Transverse colon (tissue), 4 donors: ENCODE measurements at regions not wholly inside any gene's neighbourhood (a gene's known extent, or its start where the extent isn't known, plus 50 kb on each side); places are given as distances from the start of the nearest gene placed in this dataset.
A peak's percentile ranks its signal among the peaks of the same experiment; 100 is the strongest.

Experiments
- EP300 ChIP-seq: sonication (generic); formaldehyde crosslinking; IDR thresholded peaks from one replicate; pipeline ENCODE4 v1.6.1; 2017; ENCODE audit warnings: antibody characterized with exemption, low read depth
- POLR2A ChIP-seq: fragments of 450-650 bp; IDR thresholded peaks from one replicate; pipeline ENCODE4 v1.6.1; 2016; ENCODE audit warnings: antibody characterized with exemption, mild to moderate bottlenecking, moderate library complexity
- POLR2AphosphoS5 ChIP-seq, 3 donors: sonication (generic); formaldehyde crosslinking; IDR thresholded peaks; one replicate each; pipeline ENCODE4 v1.6.1; 2016; ENCODE audit warnings: antibody characterized with exemption in 3 of 3
- TF ChIP-seq, protein P1 (sequence below), 5 experiments: fragments of 200-600 bp in 3 of 5; fragments of 450-650 bp in 2 of 5; sonication (generic) in 3 of 5; IDR thresholded peaks; 1 replicate in 2 of 5; 2 replicates in 3 of 5; pipeline ENCODE4 v1.5.1; 2016 to 2017; ENCODE audit warnings: antibody characterized with exemption in 5 of 5, inconsistent platforms in 3 of 5, mild to moderate bottlenecking in 2 of 5, moderate library complexity in 1 of 5

- TF ChIP-seq EP300, result no peak
- TF ChIP-seq, protein P1, sequence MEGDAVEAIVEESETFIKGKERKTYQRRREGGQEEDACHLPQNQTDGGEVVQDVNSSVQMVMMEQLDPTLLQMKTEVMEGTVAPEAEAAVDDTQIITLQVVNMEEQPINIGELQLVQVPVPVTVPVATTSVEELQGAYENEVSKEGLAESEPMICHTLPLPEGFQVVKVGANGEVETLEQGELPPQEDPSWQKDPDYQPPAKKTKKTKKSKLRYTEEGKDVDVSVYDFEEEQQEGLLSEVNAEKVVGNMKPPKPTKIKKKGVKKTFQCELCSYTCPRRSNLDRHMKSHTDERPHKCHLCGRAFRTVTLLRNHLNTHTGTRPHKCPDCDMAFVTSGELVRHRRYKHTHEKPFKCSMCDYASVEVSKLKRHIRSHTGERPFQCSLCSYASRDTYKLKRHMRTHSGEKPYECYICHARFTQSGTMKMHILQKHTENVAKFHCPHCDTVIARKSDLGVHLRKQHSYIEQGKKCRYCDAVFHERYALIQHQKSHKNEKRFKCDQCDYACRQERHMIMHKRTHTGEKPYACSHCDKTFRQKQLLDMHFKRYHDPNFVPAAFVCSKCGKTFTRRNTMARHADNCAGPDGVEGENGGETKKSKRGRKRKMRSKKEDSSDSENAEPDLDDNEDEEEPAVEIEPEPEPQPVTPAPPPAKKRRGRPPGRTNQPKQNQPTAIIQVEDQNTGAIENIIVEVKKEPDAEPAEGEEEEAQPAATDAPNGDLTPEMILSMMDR (IDR thresholded peaks at IDR 0.05), result peak in 1 of 5 experiments; percentile 9
- TF ChIP-seq POLR2A, result no peak
- TF ChIP-seq POLR2AphosphoS5 (IDR thresholded peaks at IDR 0.05), result no peak
Measured at GRCh38 chr11:22539821-22540256, 85.8 kb downstream of the FANCF start.
